Thyroid gland (tissue), 4 donors: ENCODE measurements at regions not wholly inside any gene's neighbourhood (a gene's known extent, or its start where the extent isn't known, plus 50 kb on each side); places are given as distances from the start of the nearest gene placed in this dataset.

Source experiments
- DNase-seq, 2 donors: peaks; one replicate each; pipeline ENCODE4 v3.0.0-alpha.2; 2019
- H3K27ac ChIP-seq, 3 donors: fragments of 200-600 bp; sonication (generic); 1 replicate in 2 of 3; 2 replicates in 1 of 3; pipeline ENCODE4 v1.5.1; 2016 to 2019; ENCODE audit warnings: mild to moderate bottlenecking in 1 of 3, moderate library complexity in 1 of 3
- H3K27me3 ChIP-seq: fragments of 200-600 bp; sonication (generic); one replicate; pipeline ENCODE4 v1.5.1; 2019
- H3K36me3 ChIP-seq, 2 donors: fragments of 200-600 bp; sonication (generic); one replicate each; pipeline ENCODE4 v1.5.1; 2016 to 2019
- H3K4me1 ChIP-seq, 2 donors: fragments of 200-600 bp; sonication (generic); one replicate each; pipeline ENCODE4 v1.5.1; 2017 to 2019
- H3K4me3 ChIP-seq, 3 donors: fragments of 200-600 bp; sonication (generic); replicated peaks in 1 of 3; 1 replicate in 2 of 3; 2 replicates in 1 of 3; pipeline ENCODE4 v1.5.1; 2016; ENCODE audit warnings: mild to moderate bottlenecking in 1 of 3
- H3K9me3 ChIP-seq: fragments of 200-600 bp; sonication (generic); one replicate; pipeline ENCODE4 v1.5.1; 2017
- POLR2A ChIP-seq, 2 donors: fragments of 450-650 bp; IDR thresholded peaks; one replicate each; pipeline ENCODE4 v1.6.1; 2017; ENCODE audit warnings: antibody characterized with exemption in 2 of 2, mild to moderate bottlenecking in 2 of 2, moderate library complexity in 1 of 2
- WGBS, 2 donors: methylation state at CpG; one replicate each; pipeline ENCODE4 v1.1.5; 2017; 5-methylcytosine and 5-hydroxymethylcytosine counted together
- intact Hi-C: fragments of 100-400 bp; cut with DNase I; formaldehyde crosslinking; loops from one replicate; pipeline ENCODE4 v1.15.1; 2023
- TF ChIP-seq, protein P1 (sequence below), 6 experiments: fragments of 200-600 bp in 3 of 6; fragments of 450-650 bp in 3 of 6; sonication (generic) in 3 of 6; IDR thresholded peaks; one replicate each; pipeline ENCODE4 v1.5.1; 2016 to 2019; ENCODE audit warnings: antibody characterized with exemption in 6 of 6, mild to moderate bottlenecking in 2 of 6, inconsistent platforms in 1 of 6, moderate library complexity in 1 of 6

DNA sequence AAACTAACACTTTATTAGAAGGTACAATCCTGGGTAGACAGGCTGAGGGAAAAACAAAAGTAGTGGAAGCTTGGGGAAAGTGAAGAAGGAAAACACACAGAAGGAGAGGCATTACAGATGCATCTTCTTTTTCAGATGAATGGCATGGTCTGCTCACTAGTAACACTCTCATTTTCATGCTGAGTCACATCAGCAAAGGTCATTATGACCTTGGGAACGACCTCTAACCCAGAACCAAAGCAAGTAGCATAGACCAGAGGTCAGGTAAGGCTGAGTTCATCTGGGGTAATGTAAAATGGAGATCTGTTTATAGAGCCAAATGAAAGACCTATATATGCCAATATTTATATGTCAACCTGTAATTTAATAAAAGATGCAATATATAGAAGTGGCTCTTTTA is 294.4 kb upstream of the LRRTM4 start:
- H3K4me3 ChIP-seq: no peak overlapping the region
- 46 to 74% methylated on average over 1 of the region's 1 CpG for WGBS, 2 donors
- H3K36me3 ChIP-seq: no peaks in the 10 kb centered on the region
- TF ChIP-seq, protein P1, sequence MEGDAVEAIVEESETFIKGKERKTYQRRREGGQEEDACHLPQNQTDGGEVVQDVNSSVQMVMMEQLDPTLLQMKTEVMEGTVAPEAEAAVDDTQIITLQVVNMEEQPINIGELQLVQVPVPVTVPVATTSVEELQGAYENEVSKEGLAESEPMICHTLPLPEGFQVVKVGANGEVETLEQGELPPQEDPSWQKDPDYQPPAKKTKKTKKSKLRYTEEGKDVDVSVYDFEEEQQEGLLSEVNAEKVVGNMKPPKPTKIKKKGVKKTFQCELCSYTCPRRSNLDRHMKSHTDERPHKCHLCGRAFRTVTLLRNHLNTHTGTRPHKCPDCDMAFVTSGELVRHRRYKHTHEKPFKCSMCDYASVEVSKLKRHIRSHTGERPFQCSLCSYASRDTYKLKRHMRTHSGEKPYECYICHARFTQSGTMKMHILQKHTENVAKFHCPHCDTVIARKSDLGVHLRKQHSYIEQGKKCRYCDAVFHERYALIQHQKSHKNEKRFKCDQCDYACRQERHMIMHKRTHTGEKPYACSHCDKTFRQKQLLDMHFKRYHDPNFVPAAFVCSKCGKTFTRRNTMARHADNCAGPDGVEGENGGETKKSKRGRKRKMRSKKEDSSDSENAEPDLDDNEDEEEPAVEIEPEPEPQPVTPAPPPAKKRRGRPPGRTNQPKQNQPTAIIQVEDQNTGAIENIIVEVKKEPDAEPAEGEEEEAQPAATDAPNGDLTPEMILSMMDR (IDR thresholded peaks at IDR 0.05): no peak
- no peak for TF ChIP-seq POLR2A (IDR thresholded peaks at IDR 0.05)
- no peaks in the 10 kb centered on the region for H3K4me1 ChIP-seq
- H3K27ac ChIP-seq: no peak overlapping the region
- intact Hi-C loops: no loop called here
- no peaks in the 10 kb centered on the region for H3K9me3 ChIP-seq
- H3K27me3 ChIP-seq: no peaks in the 10 kb centered on the region
- no peak for DNase-seq

DNA sequence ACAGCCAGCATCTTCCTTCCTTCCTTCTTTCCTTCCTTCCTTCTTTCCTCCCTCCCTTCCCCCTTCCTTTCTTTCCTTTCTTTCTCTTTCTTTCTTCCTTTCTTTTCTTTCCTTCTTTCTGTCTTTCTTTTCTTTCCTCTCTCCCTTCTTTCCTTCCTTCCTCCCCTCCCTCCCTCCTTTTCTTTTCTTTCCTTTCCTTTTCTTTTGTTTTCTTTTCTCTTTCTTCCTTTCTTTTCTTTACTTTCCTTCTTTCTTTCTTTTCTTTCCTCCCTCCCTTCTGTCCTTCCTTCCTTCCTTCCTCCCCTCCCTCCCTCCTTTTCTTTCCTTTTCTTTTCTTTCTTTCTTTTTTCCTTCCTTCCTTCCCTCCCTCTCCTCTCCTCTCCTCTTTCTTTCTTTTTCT is 296.0 kb upstream of the LRRTM4 start:
- H3K4me1 ChIP-seq: no peaks in the 10 kb centered on the region
- no peak for DNase-seq
- intact Hi-C loops: no loop called here
- H3K9me3 ChIP-seq: no peaks in the 10 kb centered on the region
- H3K4me3 ChIP-seq: no peak overlapping the region
- H3K27me3 ChIP-seq: no peaks in the 10 kb centered on the region
- TF ChIP-seq, protein P1 (IDR thresholded peaks at IDR 0.05): no peak
- TF ChIP-seq POLR2A (IDR thresholded peaks at IDR 0.05): no peak
- no peaks in the 10 kb centered on the region for H3K36me3 ChIP-seq
- H3K27ac ChIP-seq: no peak overlapping the region

DNA sequence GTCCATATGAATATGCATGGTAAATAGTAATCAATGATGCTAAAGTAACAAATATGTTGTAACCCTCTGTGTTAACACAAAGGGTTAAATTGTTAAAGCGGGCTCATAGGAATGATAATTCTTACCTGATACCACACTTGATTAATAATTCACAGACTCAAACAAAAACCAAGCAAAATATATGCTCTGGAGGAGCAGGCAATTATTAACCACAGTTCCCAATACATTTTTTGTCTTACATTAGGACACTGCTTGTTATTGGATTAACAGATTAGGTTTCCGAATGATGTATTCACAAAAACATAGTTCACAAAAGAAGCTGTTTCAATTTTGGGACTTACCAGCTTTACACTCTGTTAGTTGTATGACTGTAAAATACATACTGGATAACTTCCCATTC is 300.9 kb upstream of the LRRTM4 start:
- no peaks in the 10 kb centered on the region for H3K27me3 ChIP-seq
- no peak for DNase-seq
- intact Hi-C loops: no loop called here
- H3K9me3 ChIP-seq: no peaks in the 10 kb centered on the region
- 88 to 89% methylated on average over 2 of the region's 2 CpGs for WGBS, 2 donors
- no peaks in the 10 kb centered on the region for H3K36me3 ChIP-seq
- TF ChIP-seq POLR2A (IDR thresholded peaks at IDR 0.05): no peak
- TF ChIP-seq, protein P1 (IDR thresholded peaks at IDR 0.05): no peak
- H3K27ac ChIP-seq: no peak overlapping the region
- no peaks in the 10 kb centered on the region for H3K4me1 ChIP-seq
- no peak overlapping the region for H3K4me3 ChIP-seq

DNA sequence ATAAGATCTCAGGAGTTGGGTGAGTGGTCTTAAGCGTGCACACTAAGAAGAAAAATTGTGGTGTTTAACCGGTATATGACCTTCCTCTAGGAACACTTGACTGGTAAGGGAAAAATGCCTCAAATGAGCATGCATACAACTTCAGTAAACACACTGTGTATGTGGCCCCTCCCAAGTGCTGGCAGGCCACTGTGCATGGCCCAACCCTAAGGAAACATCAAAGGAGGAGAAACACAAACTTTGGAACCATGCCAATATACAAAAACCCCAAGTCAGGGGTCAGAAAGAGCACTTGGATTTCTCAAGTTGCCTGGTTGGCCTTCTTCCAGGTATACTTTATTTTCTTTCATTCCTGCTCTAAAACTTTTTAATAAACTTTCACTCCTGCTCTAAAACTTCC is 308.9 kb upstream of the LRRTM4 start:
- no peak for DNase-seq
- 34 to 61% methylated on average over 2 of the region's 2 CpGs for WGBS, 2 donors

DNA sequence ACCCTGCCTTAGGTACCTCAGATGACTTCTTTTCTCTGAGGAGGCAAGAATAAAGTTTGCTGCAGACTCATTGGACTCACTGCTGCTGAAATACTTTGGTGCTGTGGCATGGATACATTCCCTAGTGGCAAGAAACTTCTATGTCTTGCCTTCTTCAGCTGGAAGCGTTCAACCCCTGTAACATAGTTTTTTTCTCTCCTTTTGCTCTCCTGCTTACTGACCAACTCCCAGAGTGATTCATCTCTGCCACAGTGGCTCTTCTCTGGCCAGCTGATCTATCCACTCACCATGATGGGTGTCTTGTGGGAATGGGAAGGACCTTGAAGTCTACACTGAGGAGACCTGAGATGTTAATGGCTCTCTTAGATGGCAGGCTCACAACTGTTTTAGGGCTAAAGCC is 309.3 kb upstream of the LRRTM4 start:
- Histone ChIP-seq H3K4me3 (no peak overlapping the region), H3K36me3 (no peaks in the 10 kb centered on the region), H3K9me3 (no peaks in the 10 kb centered on the region), H3K4me1 (no peaks in the 10 kb centered on the region), H3K27me3 (no peaks in the 10 kb centered on the region), H3K27ac (no peak overlapping the region)
- no peak for DNase-seq
- WGBS, 2 donors: 22 to 53% methylated on average over 1 of the region's 1 CpG
- intact Hi-C loops: no loop called here
- TF ChIP-seq, protein P1 (IDR thresholded peaks at IDR 0.05): no peak
- no peak for TF ChIP-seq POLR2A (IDR thresholded peaks at IDR 0.05)

More for the DNA sequence above, 308.9 kb upstream of the LRRTM4 start:
- no peak for TF ChIP-seq POLR2A (IDR thresholded peaks at IDR 0.05)
- TF ChIP-seq, protein P1 (IDR thresholded peaks at IDR 0.05): no peak
- Histone ChIP-seq H3K27ac (no peak overlapping the region), H3K9me3 (no peaks in the 10 kb centered on the region), H3K4me3 (no peak overlapping the region), H3K4me1 (no peaks in the 10 kb centered on the region), H3K27me3 (no peaks in the 10 kb centered on the region), H3K36me3 (no peaks in the 10 kb centered on the region)
- intact Hi-C loops: no loop called here
